OCI-LY7 (cell line): ENCODE measurements at regions not wholly inside any gene's neighbourhood (a gene's known extent, or its start where the extent isn't known, plus 50 kb on each side); places are given as distances from the start of the nearest gene placed in this dataset.

Experiments
- BruUV-seq: library from RNA; stranded (reverse); fragments of 400-500 nt; replicated peaks from 2 replicates; lab custom pipeline; 2021; lab: Mats Ljungman, UMichigan
- CTCF ChIA-PET: fragments of 300-600 bp; sonication (Branson Sonifier 250); formaldehyde crosslinking; loops from one replicate; lab custom pipeline; 2022; ENCODE audit warnings: antibody characterized with exemption; ENCODE audit not compliant: unreplicated experiment; lab: Charles Lee
- POLR2A ChIA-PET: fragments of 300-600 bp; sonication (Branson Sonifier 250); formaldehyde crosslinking; loops from one replicate; lab custom pipeline; 2022; ENCODE audit warnings: antibody characterized with exemption; lab: Charles Lee
- DNase-seq: peaks from one replicate; pipeline ENCODE4 v3.0.0-alpha.2; 2015; ENCODE audit warnings: low spot score
- H2AFZ ChIP-seq: fragments of 200-600 bp; sonication (generic), shearing (Covaris generic); 2 replicates; pipeline ENCODE4 v1.6.1; 2014; ENCODE audit warnings: mild to moderate bottlenecking, antibody characterized with exemption, low read length, moderate library complexity
- H3K27ac ChIP-seq: fragments of 200-600 bp; sonication (generic); 2 replicates; pipeline ENCODE4 v1.5.1; 2014; ENCODE audit warnings: mixed run types, low read depth, mild to moderate bottlenecking, moderate library complexity, low read length, inconsistent platforms; ENCODE audit not compliant: poor library complexity, severe bottlenecking
- H3K36me3 ChIP-seq: fragments of 200-600 bp; sonication (generic); 2 replicates; pipeline ENCODE4 v1.6.1; 2014; ENCODE audit warnings: mild to moderate bottlenecking, antibody characterized with exemption, low read length, moderate library complexity, mixed read lengths; ENCODE audit not compliant: insufficient read depth
- H3K4me1 ChIP-seq: fragments of 200-600 bp; sonication (generic); 2 replicates; pipeline ENCODE4 v1.5.1; 2014; ENCODE audit warnings: mild to moderate bottlenecking, low read length; ENCODE audit not compliant: insufficient read depth, poor library complexity, severe bottlenecking
- H3K4me2 ChIP-seq: fragments of 200-600 bp; sonication (generic); 2 replicates; pipeline ENCODE4 v1.6.1; 2014; ENCODE audit warnings: mild to moderate bottlenecking, low read length
- H3K4me3 ChIP-seq: fragments of 200-600 bp; sonication (generic); 2 replicates; pipeline ENCODE4 v1.5.1; 2014; ENCODE audit warnings: mild to moderate bottlenecking, low read depth, low read length; ENCODE audit not compliant: poor library complexity, severe bottlenecking
- H3K79me2 ChIP-seq: fragments of 200-600 bp; sonication (generic); 2 replicates; pipeline ENCODE4 v1.6.1; 2016; ENCODE audit warnings: low read depth, mild to moderate bottlenecking, low read length, moderate library complexity, mixed read lengths; ENCODE audit not compliant: insufficient read depth
- H3K9me2 ChIP-seq: fragments of 200-600 bp; sonication (generic); 2 replicates; pipeline ENCODE4 v1.6.1; 2016; ENCODE audit warnings: mild to moderate bottlenecking, low read length, mixed read lengths; ENCODE audit not compliant: insufficient read depth
- H3K9me3 ChIP-seq: fragments of 200-600 bp; sonication (generic); 2 replicates; pipeline ENCODE4 v1.6.1; 2014; ENCODE audit warnings: mild to moderate bottlenecking, mixed run types, low read length, mixed read lengths
- H4K20me1 ChIP-seq: fragments of 200-600 bp; sonication (generic); 2 replicates; pipeline ENCODE4 v1.6.1; 2014; ENCODE audit warnings: mild to moderate bottlenecking, antibody characterized with exemption, low read length, moderate library complexity, mixed read lengths; ENCODE audit not compliant: insufficient read depth
- EZH2phosphoT487 ChIP-seq: fragments of 200-600 bp; sonication (generic); IDR thresholded peaks from 2 replicates; pipeline ENCODE4 v1.6.1; 2018; ENCODE audit warnings: low read depth, borderline replicate concordance, mild to moderate bottlenecking, mixed run types, antibody characterized with exemption, low read length, moderate library complexity, mixed read lengths
- intact Hi-C: fragments of 100-400 bp; cut with micrococcal nuclease; formaldehyde crosslinking; loops from one replicate; pipeline ENCODE4 v1.10.0; 2022; ENCODE audit not compliant: unreplicated experiment
- TF ChIP-seq, protein P1 (sequence below): fragments of 200-600 bp; sonication (generic); conservative IDR thresholded peaks from 2 replicates; pipeline ENCODE4 v1.5.1; 2014; ENCODE audit warnings: mild to moderate bottlenecking, antibody characterized with exemption, low read length, moderate library complexity, mixed read lengths

- Histone ChIP-seq H3K27ac (no peak overlapping the region), H3K4me3 (no peak overlapping the region), H3K4me1 (no peaks in the 10 kb centered on the region), H3K4me2 (no peak overlapping the region), H4K20me1 (no peaks in the 10 kb centered on the region), H2AFZ (no peak overlapping the region), H3K9me3 (no peaks in the 10 kb centered on the region), H3K79me2 (no peaks in the 10 kb centered on the region), H3K9me2 (no peaks in the 10 kb centered on the region), H3K36me3 (no peaks in the 10 kb centered on the region)
- intact Hi-C loops = no loop called here
- ChIA-PET POLR2A (interaction anchor here (1.0 kb wide), 1 partner anchor 144 kb away, joined by 3 read pairs; no protein-coding TSS in a partner anchor), CTCF (no interaction called here)
- BruUV-seq = no TSS peak
- TF ChIP-seq, protein P1, sequence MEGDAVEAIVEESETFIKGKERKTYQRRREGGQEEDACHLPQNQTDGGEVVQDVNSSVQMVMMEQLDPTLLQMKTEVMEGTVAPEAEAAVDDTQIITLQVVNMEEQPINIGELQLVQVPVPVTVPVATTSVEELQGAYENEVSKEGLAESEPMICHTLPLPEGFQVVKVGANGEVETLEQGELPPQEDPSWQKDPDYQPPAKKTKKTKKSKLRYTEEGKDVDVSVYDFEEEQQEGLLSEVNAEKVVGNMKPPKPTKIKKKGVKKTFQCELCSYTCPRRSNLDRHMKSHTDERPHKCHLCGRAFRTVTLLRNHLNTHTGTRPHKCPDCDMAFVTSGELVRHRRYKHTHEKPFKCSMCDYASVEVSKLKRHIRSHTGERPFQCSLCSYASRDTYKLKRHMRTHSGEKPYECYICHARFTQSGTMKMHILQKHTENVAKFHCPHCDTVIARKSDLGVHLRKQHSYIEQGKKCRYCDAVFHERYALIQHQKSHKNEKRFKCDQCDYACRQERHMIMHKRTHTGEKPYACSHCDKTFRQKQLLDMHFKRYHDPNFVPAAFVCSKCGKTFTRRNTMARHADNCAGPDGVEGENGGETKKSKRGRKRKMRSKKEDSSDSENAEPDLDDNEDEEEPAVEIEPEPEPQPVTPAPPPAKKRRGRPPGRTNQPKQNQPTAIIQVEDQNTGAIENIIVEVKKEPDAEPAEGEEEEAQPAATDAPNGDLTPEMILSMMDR = no peak
- no peak for TF ChIP-seq EZH2phosphoT487
- no peak for DNase-seq
Observed at GRCh38 chr1:78369546-78369945, 121.2 kb upstream of the PTGFR start.

- intact Hi-C loops = no loop called here
- H3K4me2 ChIP-seq = no peak overlapping the region
- TF ChIP-seq, protein P1 = no peak
- TF ChIP-seq EZH2phosphoT487 = no peak
- no peak overlapping the region for H3K27ac ChIP-seq
- ChIA-PET CTCF (no interaction called here), POLR2A (no interaction called here)
- H3K79me2 ChIP-seq = no peaks in the 10 kb centered on the region
- H4K20me1 ChIP-seq = no peaks in the 10 kb centered on the region
- no peaks in the 10 kb centered on the region for H3K9me2 ChIP-seq
- DNase-seq = no peak
- BruUV-seq = no TSS peak
- no peak overlapping the region for H2AFZ ChIP-seq
- no peaks in the 10 kb centered on the region for H3K36me3 ChIP-seq
- H3K9me3 ChIP-seq = no peaks in the 10 kb centered on the region
- H3K4me1 ChIP-seq = no peaks in the 10 kb centered on the region
- H3K4me3 ChIP-seq = no peak overlapping the region
Observed at GRCh38 chr1:78370356-78370755, 120.4 kb upstream of the PTGFR start.

DNA sequence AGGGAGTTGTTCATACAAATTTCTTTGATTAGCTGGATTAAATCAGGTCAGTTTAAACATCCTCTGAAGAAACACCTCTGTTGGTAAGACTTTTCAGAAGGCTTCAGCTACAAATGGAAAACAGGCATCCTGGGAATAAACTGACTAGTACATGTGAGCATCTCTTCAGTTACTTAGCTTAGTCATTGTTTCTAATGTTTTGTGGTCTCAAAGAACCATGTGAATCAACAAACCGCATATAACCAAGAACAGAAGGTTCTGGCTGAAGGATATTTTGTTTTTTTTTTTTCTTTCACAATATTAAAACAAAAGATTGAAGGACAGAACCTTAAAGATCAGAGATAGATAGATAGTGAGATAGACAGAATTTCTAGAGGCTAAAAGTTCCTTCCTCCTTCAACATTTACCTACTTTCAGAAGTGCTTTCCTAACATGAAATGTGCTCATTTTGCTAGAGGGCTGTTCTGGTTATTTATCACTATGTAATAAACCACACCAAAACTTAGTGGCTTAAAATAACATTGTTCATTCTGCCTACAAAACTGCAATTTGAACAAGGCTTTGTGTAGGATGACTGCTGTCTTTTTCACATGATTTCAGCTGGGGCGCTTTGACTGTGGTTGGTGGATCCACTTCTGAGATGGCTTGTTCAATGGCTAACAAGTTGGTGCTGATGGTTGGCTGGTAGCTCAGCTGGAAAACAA, 119.8 kb upstream of the PTGFR start:
- intact Hi-C loops = no loop called here
- H3K36me3 ChIP-seq = no peaks in the 10 kb centered on the region
- ChIA-PET CTCF (interaction anchor here (0.6 kb wide), 1 partner anchor 646 kb away, joined by 3 read pairs; no protein-coding TSS in a partner anchor), POLR2A (interaction anchor here (0.7 kb wide), 1 partner anchor 1705 kb away, joined by 3 read pairs; no protein-coding TSS in a partner anchor)
- H3K9me3 ChIP-seq = no peaks in the 10 kb centered on the region
- TF ChIP-seq EZH2phosphoT487 = no peak
- TF ChIP-seq, protein P1 = no peak
- H4K20me1 ChIP-seq = no peaks in the 10 kb centered on the region
- H3K9me2 ChIP-seq = no peaks in the 10 kb centered on the region
- H3K27ac ChIP-seq = no peak overlapping the region
- H3K4me3 ChIP-seq = no peak overlapping the region
- no TSS peak for BruUV-seq
- no peak for DNase-seq
- H3K4me2 ChIP-seq = no peak overlapping the region
- no peaks in the 10 kb centered on the region for H3K4me1 ChIP-seq
- no peak overlapping the region for H2AFZ ChIP-seq
- H3K79me2 ChIP-seq = no peaks in the 10 kb centered on the region
